Parathyroid adenoma (tissue), 2 donors: ENCODE measurements at regions not wholly inside any gene's neighbourhood (a gene's known extent, or its start where the extent isn't known, plus 50 kb on each side); places are given as distances from the start of the nearest gene placed in this dataset.

ENCODE experiments used
- H2AFZ ChIP-seq: fragments of 300-600 bp; sonication (generic); one replicate; pipeline ENCODE4 v1.7.0; 2017; ENCODE audit warnings: antibody characterized with exemption, mild to moderate bottlenecking
- H3K27ac ChIP-seq: fragments of 300-600 bp; sonication (generic); one replicate; pipeline ENCODE4 v1.7.0; 2017
- H3K27me3 ChIP-seq: fragments of 300-600 bp; sonication (generic); one replicate; pipeline ENCODE4 v1.7.0; 2017; ENCODE audit warnings: low read length; ENCODE audit not compliant: control insufficient read depth, insufficient read depth
- H3K36me3 ChIP-seq: fragments of 300-600 bp; sonication (generic); one replicate; pipeline ENCODE4 v1.7.0; 2017; ENCODE audit warnings: low read length; ENCODE audit not compliant: control insufficient read depth, insufficient read depth
- H3K4me1 ChIP-seq: fragments of 300-600 bp; sonication (generic); one replicate; pipeline ENCODE4 v1.7.0; 2017; ENCODE audit warnings: control low read depth
- H3K4me2 ChIP-seq: fragments of 300-600 bp; sonication (generic); one replicate; pipeline ENCODE4 v1.7.0; 2017; ENCODE audit warnings: low read length
- H3K4me3 ChIP-seq: fragments of 300-600 bp; sonication (generic); one replicate; pipeline ENCODE4 v1.7.0; 2017; ENCODE audit warnings: low read depth, low read length
- H3K79me2 ChIP-seq: fragments of 300-600 bp; sonication (generic); one replicate; pipeline ENCODE4 v1.7.0; 2017; ENCODE audit warnings: control low read depth
- H3K9ac ChIP-seq: fragments of 300-600 bp; sonication (generic); one replicate; pipeline ENCODE4 v1.7.0; 2017; ENCODE audit warnings: mild to moderate bottlenecking
- H3K9me3 ChIP-seq: fragments of 300-600 bp; sonication (generic); one replicate; pipeline ENCODE4 v1.7.0; 2017; ENCODE audit warnings: low read length; ENCODE audit not compliant: control insufficient read depth
- TF ChIP-seq, protein P1 (sequence below): fragments of 300-600 bp; sonication (generic); IDR thresholded peaks from one replicate; pipeline ENCODE4 v1.7.0; 2017; ENCODE audit warnings: antibody characterized with exemption, mild to moderate bottlenecking
- donor health status: primary hyperparathyroidism.

DNA sequence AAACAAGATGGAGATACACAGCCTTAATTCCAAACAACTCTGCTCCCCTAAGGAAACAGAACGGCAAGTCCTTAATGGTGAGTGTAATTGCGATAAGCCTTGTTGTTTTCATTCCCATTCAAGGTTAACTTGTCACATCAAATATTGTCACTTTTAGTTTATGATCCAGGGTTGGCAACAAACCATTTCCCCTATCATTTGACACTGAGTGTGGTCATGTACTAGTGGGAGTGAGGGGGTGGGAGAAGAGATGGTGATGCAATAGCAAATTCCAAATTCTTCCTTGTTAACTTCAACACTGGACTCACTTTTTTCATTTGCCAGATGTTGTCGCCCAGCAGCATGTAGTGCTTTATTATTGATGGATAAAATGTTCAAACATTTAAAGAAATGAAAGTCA, 140.4 kb downstream of the ZNF326 start:
- Histone ChIP-seq H3K4me2 (no peak overlapping the region), H2AFZ (no peak overlapping the region), H3K27ac (no peak overlapping the region), H3K9me3 (no peaks in the 10 kb centered on the region), H3K27me3 (no peaks in the 10 kb centered on the region), H3K36me3 (no peaks in the 10 kb centered on the region), H3K9ac (no peak overlapping the region), H3K4me3 (no peak overlapping the region), H3K4me1 (no peaks in the 10 kb centered on the region), H3K79me2 (no peaks in the 10 kb centered on the region)
- TF ChIP-seq, protein P1, sequence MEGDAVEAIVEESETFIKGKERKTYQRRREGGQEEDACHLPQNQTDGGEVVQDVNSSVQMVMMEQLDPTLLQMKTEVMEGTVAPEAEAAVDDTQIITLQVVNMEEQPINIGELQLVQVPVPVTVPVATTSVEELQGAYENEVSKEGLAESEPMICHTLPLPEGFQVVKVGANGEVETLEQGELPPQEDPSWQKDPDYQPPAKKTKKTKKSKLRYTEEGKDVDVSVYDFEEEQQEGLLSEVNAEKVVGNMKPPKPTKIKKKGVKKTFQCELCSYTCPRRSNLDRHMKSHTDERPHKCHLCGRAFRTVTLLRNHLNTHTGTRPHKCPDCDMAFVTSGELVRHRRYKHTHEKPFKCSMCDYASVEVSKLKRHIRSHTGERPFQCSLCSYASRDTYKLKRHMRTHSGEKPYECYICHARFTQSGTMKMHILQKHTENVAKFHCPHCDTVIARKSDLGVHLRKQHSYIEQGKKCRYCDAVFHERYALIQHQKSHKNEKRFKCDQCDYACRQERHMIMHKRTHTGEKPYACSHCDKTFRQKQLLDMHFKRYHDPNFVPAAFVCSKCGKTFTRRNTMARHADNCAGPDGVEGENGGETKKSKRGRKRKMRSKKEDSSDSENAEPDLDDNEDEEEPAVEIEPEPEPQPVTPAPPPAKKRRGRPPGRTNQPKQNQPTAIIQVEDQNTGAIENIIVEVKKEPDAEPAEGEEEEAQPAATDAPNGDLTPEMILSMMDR, result no peak

DNA sequence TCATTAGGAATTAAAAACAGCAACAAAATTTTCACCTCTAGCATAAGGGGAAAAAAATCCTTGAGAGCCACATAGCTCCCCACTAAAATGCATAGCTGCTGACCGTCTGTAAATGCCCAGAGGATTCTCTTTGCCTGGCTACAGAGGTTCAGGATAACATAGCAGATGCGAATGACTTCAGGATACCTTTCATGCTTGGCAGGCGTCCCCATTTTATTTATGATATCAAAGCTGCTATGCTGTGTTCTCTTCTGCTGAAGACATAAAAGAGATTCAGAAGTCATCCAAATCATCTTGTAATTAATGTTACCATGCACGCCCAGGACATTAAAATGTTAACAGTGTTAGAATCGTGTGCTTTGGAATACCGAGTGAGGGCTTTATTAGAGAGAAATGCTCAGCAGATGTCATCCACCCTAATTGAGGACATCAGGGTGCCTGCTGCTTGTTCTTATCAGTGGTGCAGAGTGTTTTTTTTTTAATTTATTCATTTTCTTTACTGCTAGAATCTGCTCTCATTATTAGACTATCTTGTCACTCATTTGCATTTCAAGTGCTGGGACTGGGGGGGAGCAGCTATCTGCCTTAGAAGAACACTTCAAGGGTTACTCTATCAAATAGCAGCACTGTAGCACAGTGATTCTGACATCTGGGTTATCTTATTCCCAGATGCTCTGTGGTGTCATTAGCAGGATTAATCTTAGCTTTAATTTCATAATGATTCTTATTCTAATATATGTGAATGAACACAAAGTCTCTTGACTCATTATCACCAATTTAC, 139.5 kb downstream of the ZNF326 start:
- no peaks in the 10 kb centered on the region for H3K27me3 ChIP-seq
- TF ChIP-seq, protein P1, result no peak
- H2AFZ ChIP-seq, result no peak overlapping the region
- no peak overlapping the region for H3K9ac ChIP-seq
- H3K4me1 ChIP-seq, result no peaks in the 10 kb centered on the region
- H3K4me3 ChIP-seq, result no peak overlapping the region
- no peak overlapping the region for H3K4me2 ChIP-seq
- H3K36me3 ChIP-seq, result no peaks in the 10 kb centered on the region
- no peak overlapping the region for H3K27ac ChIP-seq
- H3K9me3 ChIP-seq, result no peaks in the 10 kb centered on the region
- no peaks in the 10 kb centered on the region for H3K79me2 ChIP-seq

DNA sequence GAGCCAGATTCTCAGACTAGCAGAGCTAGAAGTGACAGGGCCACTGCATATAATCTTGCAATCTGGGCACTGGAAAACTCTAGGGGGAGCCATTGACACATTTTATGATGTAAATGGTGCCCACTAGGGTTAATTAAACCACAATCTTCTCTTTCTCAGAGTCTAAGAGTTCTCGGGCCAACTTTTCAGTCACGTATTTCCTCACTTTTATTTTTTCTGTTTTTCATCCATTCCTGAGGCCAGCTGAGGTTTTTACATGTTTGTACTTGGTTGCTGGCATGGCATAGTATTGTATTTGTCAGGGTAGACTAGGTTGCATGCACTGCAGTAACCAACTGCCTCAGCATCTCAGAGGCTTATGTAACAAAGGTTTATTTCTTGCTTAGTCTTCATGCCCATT, 138.2 kb downstream of the ZNF326 start:
- Histone ChIP-seq H3K4me2 (no peak overlapping the region), H3K9me3 (no peaks in the 10 kb centered on the region), H3K36me3 (no peaks in the 10 kb centered on the region), H3K4me1 (no peaks in the 10 kb centered on the region), H3K4me3 (no peak overlapping the region), H3K79me2 (no peaks in the 10 kb centered on the region), H3K27ac (no peak overlapping the region), H2AFZ (no peak overlapping the region), H3K27me3 (no peaks in the 10 kb centered on the region), H3K9ac (no peak overlapping the region)
- TF ChIP-seq, protein P1, result no peak

DNA sequence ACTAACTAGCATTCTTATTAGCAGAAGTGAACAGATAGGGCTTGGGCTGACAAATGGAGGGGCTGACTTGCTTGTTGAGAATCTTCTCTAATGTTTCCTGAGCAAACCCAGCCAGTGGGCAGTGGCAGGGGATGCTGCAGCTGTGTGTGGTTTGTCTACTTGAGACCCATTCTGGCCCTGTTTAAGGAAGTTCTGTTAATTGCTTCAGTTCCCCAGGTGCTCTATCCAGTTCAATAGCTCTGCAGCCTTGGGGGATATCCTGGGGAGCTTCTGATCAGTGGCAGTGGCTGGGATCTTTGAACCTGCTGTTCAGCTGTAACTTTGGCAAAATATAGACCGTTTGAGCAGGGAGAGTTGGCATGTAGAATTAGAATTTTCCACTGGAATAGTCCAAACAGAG, 137.4 kb downstream of the ZNF326 start:
- H3K27ac ChIP-seq, result no peak overlapping the region
- H3K36me3 ChIP-seq, result no peaks in the 10 kb centered on the region
- no peaks in the 10 kb centered on the region for H3K9me3 ChIP-seq
- H3K27me3 ChIP-seq, result no peaks in the 10 kb centered on the region
- no peak overlapping the region for H2AFZ ChIP-seq
- no peaks in the 10 kb centered on the region for H3K4me1 ChIP-seq
- H3K4me2 ChIP-seq, result no peak overlapping the region
- H3K79me2 ChIP-seq, result no peaks in the 10 kb centered on the region
- H3K4me3 ChIP-seq, result no peak overlapping the region
- H3K9ac ChIP-seq, result no peak overlapping the region
- TF ChIP-seq, protein P1, result no peak
